OCI-LY3 (cell line): ENCODE measurements at regions not wholly inside any gene's neighbourhood (a gene's known extent, or its start where the extent isn't known, plus 50 kb on each side); places are given as distances from the start of the nearest gene placed in this dataset.

Experiments
- EZH2phosphoT487 ChIP-seq: fragments of 200-600 bp; shearing (Covaris generic); IDR thresholded peaks from 2 replicates; pipeline ENCODE4 v1.6.1; 2018; ENCODE audit warnings: antibody characterized with exemption, mixed run types, low read depth
- TF ChIP-seq, protein P1 (sequence below): fragments of 200-600, 300-600 bp; sonication (generic); IDR thresholded peaks from 2 replicates; pipeline ENCODE4 v1.5.1; 2014; ENCODE audit warnings: antibody characterized with exemption, low read length, low read depth

DNA sequence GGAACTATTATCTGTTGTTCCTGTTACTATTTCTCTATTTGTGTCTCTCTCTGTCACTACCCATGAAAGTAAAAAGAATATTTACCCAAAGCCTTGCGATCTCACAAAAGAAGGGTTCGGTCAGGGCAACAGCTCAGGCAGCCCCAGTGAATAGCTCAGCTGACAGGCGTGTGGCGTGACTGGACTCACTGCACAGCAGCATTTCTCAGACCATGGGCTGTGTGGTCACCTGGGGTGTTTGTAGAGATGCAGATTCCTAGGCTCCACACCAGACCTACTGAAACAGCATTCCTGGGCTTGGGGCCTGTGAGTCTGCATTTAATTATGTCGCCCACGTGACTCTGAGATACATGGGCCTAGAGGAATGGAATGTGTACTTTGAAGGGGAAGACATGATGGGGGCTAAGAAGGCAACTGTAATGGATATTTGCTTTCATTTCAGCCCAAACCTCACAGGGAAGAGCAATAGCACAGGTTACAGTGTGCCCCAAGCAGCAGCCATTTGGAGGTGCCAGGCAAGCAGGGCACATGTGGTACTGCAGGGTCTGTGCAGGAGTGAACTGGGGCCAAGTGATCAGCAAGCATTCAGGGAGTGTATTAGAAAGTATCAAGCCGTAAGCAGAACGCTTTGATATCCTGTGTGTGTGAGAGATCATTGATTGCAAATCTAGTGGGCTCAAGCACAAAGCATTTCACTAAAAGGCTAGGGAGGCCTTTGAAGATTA, 90.4 kb upstream of the RBMS1 start:
- TF ChIP-seq, protein P1, sequence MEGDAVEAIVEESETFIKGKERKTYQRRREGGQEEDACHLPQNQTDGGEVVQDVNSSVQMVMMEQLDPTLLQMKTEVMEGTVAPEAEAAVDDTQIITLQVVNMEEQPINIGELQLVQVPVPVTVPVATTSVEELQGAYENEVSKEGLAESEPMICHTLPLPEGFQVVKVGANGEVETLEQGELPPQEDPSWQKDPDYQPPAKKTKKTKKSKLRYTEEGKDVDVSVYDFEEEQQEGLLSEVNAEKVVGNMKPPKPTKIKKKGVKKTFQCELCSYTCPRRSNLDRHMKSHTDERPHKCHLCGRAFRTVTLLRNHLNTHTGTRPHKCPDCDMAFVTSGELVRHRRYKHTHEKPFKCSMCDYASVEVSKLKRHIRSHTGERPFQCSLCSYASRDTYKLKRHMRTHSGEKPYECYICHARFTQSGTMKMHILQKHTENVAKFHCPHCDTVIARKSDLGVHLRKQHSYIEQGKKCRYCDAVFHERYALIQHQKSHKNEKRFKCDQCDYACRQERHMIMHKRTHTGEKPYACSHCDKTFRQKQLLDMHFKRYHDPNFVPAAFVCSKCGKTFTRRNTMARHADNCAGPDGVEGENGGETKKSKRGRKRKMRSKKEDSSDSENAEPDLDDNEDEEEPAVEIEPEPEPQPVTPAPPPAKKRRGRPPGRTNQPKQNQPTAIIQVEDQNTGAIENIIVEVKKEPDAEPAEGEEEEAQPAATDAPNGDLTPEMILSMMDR: no peak
- TF ChIP-seq EZH2phosphoT487: no peak
